Prostate gland (tissue), 2 donors: ENCODE measurements at regions not wholly inside any gene's neighbourhood (a gene's known extent, or its start where the extent isn't known, plus 50 kb on each side); places are given as distances from the start of the nearest gene placed in this dataset.

Experiments used
- DNase-seq: peaks from one replicate; pipeline ENCODE4 v3.0.0-alpha.2; 2019; ENCODE audit warnings: low spot score
- H3K27ac ChIP-seq, 2 donors: fragments of 200-600 bp; sonication (generic); 2 replicates each; pipeline ENCODE4 v1.5.1; 2017 to 2019
- H3K27me3 ChIP-seq: fragments of 200-600 bp; sonication (generic); replicated peaks from 2 replicates; pipeline ENCODE4 v1.5.1; 2019; ENCODE audit not compliant: insufficient read depth
- H3K36me3 ChIP-seq, 2 donors: fragments of 200-600 bp; sonication (generic); 1 replicate in 1 of 2; 2 replicates in 1 of 2; pipeline versions ENCODE4 v1.5.1 to v1.8.1; 2017 to 2019
- H3K4me1 ChIP-seq: fragments of 200-600 bp; sonication (generic); replicated peaks from 2 replicates; pipeline ENCODE4 v1.5.1; 2019
- H3K4me3 ChIP-seq, 2 donors: fragments of 200-600 bp; sonication (generic); 2 replicates each; pipeline ENCODE4 v1.5.1; 2017 to 2019
- H3K9me3 ChIP-seq: fragments of 200-600 bp; sonication (generic); 2 replicates; pipeline ENCODE4 v1.5.1; 2017
- POLR2A ChIP-seq: fragments of 450-650 bp; IDR thresholded peaks from one replicate; pipeline ENCODE4 v1.6.1; 2016; ENCODE audit warnings: antibody characterized with exemption, mild to moderate bottlenecking
- POLR2AphosphoS5 ChIP-seq: sonication (generic); formaldehyde crosslinking; IDR thresholded peaks from one replicate; pipeline ENCODE4 v1.6.1; 2017; ENCODE audit warnings: antibody characterized with exemption
- WGBS: methylation state at CpG from one replicate; pipeline ENCODE4 v1.1.5; 2018; 5-methylcytosine and 5-hydroxymethylcytosine counted together
- intact Hi-C: fragments of 100-400 bp; cut with DNase I; formaldehyde crosslinking; loops from one replicate; pipeline ENCODE4 v1.14.2; 2022
- TF ChIP-seq, protein P1 (sequence below), 4 experiments: fragments of 200-600 bp in 2 of 4; fragments of 450-650 bp in 2 of 4; sonication (generic) in 2 of 4; IDR thresholded peaks; 1 replicate in 3 of 4; 2 replicates in 1 of 4; pipeline ENCODE4 v1.5.1; 2016 to 2019; ENCODE audit warnings: antibody characterized with exemption in 4 of 4, mild to moderate bottlenecking in 2 of 4, moderate library complexity in 2 of 4

GRCh38 chr3:53974324-53974723, 82.7 kb upstream of the SELENOK start:
- WGBS, result 57% methylated on average over 2 of the region's 2 CpGs
- Histone ChIP-seq H3K36me3 (no peaks in the 10 kb centered on the region), H3K4me1 (no peaks in the 10 kb centered on the region), H3K27ac (no peak overlapping the region), H3K9me3 (no peaks in the 10 kb centered on the region), H3K4me3 (no peak overlapping the region), H3K27me3 (no peaks in the 10 kb centered on the region)
- intact Hi-C loops, result no loop called here
- TF ChIP-seq, protein P1, sequence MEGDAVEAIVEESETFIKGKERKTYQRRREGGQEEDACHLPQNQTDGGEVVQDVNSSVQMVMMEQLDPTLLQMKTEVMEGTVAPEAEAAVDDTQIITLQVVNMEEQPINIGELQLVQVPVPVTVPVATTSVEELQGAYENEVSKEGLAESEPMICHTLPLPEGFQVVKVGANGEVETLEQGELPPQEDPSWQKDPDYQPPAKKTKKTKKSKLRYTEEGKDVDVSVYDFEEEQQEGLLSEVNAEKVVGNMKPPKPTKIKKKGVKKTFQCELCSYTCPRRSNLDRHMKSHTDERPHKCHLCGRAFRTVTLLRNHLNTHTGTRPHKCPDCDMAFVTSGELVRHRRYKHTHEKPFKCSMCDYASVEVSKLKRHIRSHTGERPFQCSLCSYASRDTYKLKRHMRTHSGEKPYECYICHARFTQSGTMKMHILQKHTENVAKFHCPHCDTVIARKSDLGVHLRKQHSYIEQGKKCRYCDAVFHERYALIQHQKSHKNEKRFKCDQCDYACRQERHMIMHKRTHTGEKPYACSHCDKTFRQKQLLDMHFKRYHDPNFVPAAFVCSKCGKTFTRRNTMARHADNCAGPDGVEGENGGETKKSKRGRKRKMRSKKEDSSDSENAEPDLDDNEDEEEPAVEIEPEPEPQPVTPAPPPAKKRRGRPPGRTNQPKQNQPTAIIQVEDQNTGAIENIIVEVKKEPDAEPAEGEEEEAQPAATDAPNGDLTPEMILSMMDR (IDR thresholded peaks at IDR 0.05), result no peak
- TF ChIP-seq POLR2AphosphoS5 (no peak), POLR2A (no peak)
- no peak for DNase-seq

GRCh38 chr3:53973905-53974304, 82.2 kb upstream of the SELENOK start:
- no peaks in the 10 kb centered on the region for H3K36me3 ChIP-seq
- DNase-seq, result no peak
- WGBS, result 74% methylated on average over 4 of the region's 4 CpGs
- H3K27me3 ChIP-seq, result no peaks in the 10 kb centered on the region
- H3K27ac ChIP-seq, result no peak overlapping the region
- intact Hi-C loops, result no loop called here
- H3K4me1 ChIP-seq, result no peaks in the 10 kb centered on the region
- TF ChIP-seq POLR2AphosphoS5 (no peak), POLR2A (no peak)
- TF ChIP-seq, protein P1 (IDR thresholded peaks at IDR 0.05), result no peak
- no peaks in the 10 kb centered on the region for H3K9me3 ChIP-seq
- H3K4me3 ChIP-seq, result no peak overlapping the region

DNA sequence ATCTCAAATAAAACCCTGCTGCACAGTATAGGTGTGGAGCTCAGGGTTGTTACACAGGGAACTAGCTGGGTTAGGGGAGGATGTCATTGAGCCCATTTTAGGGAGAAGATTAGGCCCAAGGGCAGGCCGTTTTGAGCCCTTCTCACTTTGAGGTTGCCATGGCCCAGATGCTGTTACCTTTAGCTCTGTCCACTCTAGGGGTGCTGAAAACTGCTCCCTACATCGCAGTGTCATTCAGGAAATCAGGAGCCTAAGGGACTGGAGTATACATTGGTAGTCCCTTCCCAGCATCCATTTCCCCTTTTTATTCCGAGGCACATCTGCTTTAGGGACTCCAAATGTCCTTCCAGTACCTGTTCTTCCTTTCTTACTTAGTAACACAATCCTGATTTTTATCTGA, 79.0 kb upstream of the SELENOK start:
- H3K27ac ChIP-seq, result no peak overlapping the region
- no peak for DNase-seq
- H3K4me1 ChIP-seq, result no peaks in the 10 kb centered on the region
- no peaks in the 10 kb centered on the region for H3K9me3 ChIP-seq
- 35% methylated on average over 3 of the region's 3 CpGs for WGBS
- no peaks in the 10 kb centered on the region for H3K27me3 ChIP-seq
- intact Hi-C loops, result no loop called here
- no peaks in the 10 kb centered on the region for H3K36me3 ChIP-seq
- TF ChIP-seq, protein P1 (IDR thresholded peaks at IDR 0.05), result no peak
- TF ChIP-seq POLR2AphosphoS5 (no peak), POLR2A (no peak)
- no peak overlapping the region for H3K4me3 ChIP-seq

DNA sequence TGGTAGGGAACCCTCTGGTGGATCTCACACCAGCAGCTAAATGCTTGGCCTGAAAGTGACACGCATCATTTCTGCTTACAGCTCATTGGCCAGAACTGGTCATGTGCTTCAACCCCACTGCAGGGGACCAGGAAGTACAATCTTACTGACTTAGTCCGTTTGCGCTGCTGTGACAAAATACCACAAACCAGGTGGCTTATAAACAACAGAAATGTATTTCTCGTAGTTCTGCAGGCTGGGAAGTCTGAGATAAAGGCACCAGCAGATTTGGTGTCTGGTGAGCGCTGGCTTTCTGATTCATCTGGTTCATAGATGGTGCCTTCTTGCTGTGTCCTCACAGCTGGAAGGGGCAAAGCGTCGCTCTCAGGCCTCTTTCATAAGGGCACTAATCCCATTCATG, 77.4 kb upstream of the SELENOK start:
- Histone ChIP-seq H3K27me3 (no peaks in the 10 kb centered on the region), H3K36me3 (no peaks in the 10 kb centered on the region), H3K4me1 (no peaks in the 10 kb centered on the region), H3K4me3 (no peak overlapping the region), H3K27ac (no peak overlapping the region), H3K9me3 (no peaks in the 10 kb centered on the region)
- DNase-seq, result no peak
- WGBS, result 85% methylated on average over 7 of the region's 7 CpGs
- intact Hi-C loops, result no loop called here
- no peak for TF ChIP-seq POLR2A
- TF ChIP-seq, protein P1 (IDR thresholded peaks at IDR 0.05), result no peak
- no peak for TF ChIP-seq POLR2AphosphoS5

GRCh38 chr3:53965291-53965690, 73.6 kb upstream of the SELENOK start:
- TF ChIP-seq POLR2AphosphoS5 (no peak), POLR2A (no peak)
- TF ChIP-seq, protein P1 (IDR thresholded peaks at IDR 0.05), result no peak
- WGBS, result 83% methylated on average over 1 of the region's 1 CpG

More at GRCh38 chr3:53965291-53965690, 73.6 kb upstream of the SELENOK start:
- Histone ChIP-seq H3K27me3 (no peaks in the 10 kb centered on the region), H3K4me3 (no peak overlapping the region), H3K36me3 (no peaks in the 10 kb centered on the region), H3K9me3 (no peaks in the 10 kb centered on the region), H3K27ac (no peak overlapping the region), H3K4me1 (no peaks in the 10 kb centered on the region)
- DNase-seq, result no peak
- intact Hi-C loops, result no loop called here
